GM18951 (cell line): ENCODE measurements at regions not wholly inside any gene's neighbourhood (a gene's known extent, or its start where the extent isn't known, plus 50 kb on each side); places are given as distances from the start of the nearest gene placed in this dataset.
"Not testable (repeated sequence)": the region's sequence is repeated elsewhere in the genome, so short reads cannot be mapped to it uniquely, and the experiment has no call there.

Experiments used
- POLR2A ChIP-seq: IDR thresholded peaks from 4 replicates; pipeline ENCODE4 v1.6.1; 2011; ENCODE audit warnings: mild to moderate bottlenecking; ENCODE audit not compliant: insufficient read length, insufficient read depth; ENCODE audit errors: extremely low read depth
- in situ Hi-C: fragments of 300-500 bp; cut with MboI; formaldehyde crosslinking; loops from one replicate; pipeline ENCODE4 v1.12.0; 2022; ENCODE audit warnings: low sequenced_read_pairs, mixed read lengths, inconsistent platforms; ENCODE audit not compliant: unreplicated experiment

DNA sequence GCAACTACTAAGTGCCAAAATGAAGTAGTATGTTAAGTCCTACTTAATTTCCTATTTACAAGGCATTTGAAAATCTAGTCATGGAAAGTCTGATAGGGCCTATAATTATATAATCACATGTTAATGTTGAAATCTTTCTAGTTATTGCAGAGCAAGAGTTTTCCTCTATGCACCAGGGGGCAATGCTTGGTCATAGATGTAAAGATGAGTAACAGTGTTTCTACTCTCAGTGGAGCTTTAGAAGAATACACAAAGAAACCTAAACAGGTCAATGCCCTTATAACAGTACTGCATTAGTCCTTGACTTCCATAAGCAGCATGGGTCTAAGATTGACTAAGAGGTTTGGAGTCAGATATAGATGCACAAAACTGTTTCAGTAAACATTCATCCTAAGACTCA is 218.7 kb downstream of the KCTD12 start:
- in situ Hi-C loops, result no loop called here

GRCh38 chr13:76663592-76664335 is 222.4 kb downstream of the KCTD12 start:
- in situ Hi-C loops, result no loop called here
- no peak for TF ChIP-seq POLR2A

More for the DNA sequence above, 218.7 kb downstream of the KCTD12 start:
- no peak for TF ChIP-seq POLR2A

GRCh38 chr13:76659074-76659473 is 227.1 kb downstream of the KCTD12 start:
- in situ Hi-C loops, result not testable (repeated sequence)

DNA sequence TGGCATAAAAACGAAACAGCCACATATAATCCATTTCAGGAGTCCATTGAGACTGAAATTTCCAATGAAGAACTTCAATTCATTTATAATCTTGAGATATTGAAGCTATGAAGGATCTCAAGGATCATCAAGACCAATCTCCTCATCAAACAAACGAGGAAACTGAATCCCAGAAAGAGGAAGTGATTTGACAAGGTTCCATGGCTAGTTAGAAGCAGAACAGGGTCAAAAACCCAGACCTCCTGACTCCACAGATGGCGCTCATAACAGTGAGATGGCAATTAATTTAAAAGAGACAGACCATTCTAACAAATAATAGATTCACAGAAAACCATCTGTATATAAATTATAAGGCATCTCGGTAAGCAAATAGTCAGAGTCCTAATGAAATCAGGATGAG is 229.7 kb downstream of the KCTD12 start:
- TF ChIP-seq POLR2A, result no peak
- in situ Hi-C loops, result no loop called here

DNA sequence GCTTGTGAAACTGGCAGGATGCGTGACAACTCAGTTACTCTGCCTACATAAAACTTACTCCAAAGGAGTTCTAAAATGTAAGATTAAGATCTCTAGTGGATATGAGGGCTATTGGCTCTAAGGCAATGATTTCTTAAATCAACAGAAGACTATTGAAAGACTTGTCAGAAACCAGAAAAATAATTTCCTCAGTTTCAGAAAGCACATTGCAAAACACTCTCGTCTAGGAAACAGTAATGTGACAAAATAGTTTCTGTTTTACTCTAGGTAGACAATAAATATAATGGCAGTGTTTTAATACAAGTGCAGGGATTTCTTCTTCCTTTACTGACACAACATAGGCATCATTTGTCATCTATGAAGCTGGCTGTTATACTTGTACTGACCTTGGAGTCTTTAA is 230.1 kb downstream of the KCTD12 start:
- no peak for TF ChIP-seq POLR2A
- in situ Hi-C loops, result no loop called here

GRCh38 chr13:76654263-76654662 is 231.9 kb downstream of the KCTD12 start:
- TF ChIP-seq POLR2A, result no peak
- in situ Hi-C loops, result no loop called here

DNA sequence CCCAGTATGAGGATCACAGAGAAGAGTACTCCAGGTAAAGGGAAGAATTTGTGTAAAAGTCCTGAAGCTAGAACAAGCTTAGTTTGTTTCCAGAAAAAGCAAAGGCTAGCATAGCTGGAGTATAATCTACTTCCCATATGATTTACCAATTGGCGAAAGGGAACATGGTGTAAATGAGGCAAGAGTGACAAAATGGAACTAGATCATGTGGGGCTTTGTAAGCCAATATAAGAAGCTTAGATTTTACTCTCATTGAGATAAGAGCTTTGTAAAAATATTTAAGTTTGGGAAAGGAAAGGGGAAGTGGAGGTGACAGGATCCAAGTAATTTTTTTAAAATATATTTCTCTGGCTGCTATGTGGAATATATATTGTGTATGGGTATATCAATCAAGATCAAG is 234.9 kb downstream of the KCTD12 start:
- in situ Hi-C loops, result no loop called here

DNA sequence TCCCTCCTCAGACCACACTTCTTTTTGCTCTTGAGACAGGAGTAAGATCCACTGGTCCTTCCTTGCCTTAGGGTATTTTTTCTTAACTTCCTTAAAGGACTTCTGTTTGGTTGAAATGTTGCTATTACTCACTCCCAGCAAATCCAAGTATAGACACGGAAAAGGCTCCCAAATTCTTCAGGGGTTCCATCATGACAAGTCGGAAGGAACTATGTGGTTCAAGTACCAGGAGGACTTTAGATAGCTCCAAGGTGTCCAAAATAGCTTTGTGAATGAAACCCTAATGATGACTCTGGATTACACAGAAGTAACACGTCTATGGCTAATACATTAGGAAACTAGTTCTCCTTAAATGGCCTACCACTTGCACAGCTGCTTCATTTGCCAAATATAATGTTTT is 238.7 kb downstream of the KCTD12 start:
- no peak for TF ChIP-seq POLR2A
- in situ Hi-C loops, result no loop called here

More for the DNA sequence above, 234.9 kb downstream of the KCTD12 start:
- TF ChIP-seq POLR2A, result no peak

GRCh38 chr13:76646946-76647345 is 239.3 kb downstream of the KCTD12 start:
- no peak for TF ChIP-seq POLR2A
- in situ Hi-C loops, result no loop called here

GRCh38 chr13:76645632-76646031 is 240.6 kb downstream of the KCTD12 start:
- no peak for TF ChIP-seq POLR2A
- in situ Hi-C loops, result no loop called here

- TF ChIP-seq POLR2A, result no peak
- in situ Hi-C loops, result no loop called here
Observed at GRCh38 chr13:76644906-76645305, 241.3 kb downstream of the KCTD12 start.

GRCh38 chr13:76643596-76643995 is 242.6 kb downstream of the KCTD12 start:
- in situ Hi-C loops, result no loop called here

DNA sequence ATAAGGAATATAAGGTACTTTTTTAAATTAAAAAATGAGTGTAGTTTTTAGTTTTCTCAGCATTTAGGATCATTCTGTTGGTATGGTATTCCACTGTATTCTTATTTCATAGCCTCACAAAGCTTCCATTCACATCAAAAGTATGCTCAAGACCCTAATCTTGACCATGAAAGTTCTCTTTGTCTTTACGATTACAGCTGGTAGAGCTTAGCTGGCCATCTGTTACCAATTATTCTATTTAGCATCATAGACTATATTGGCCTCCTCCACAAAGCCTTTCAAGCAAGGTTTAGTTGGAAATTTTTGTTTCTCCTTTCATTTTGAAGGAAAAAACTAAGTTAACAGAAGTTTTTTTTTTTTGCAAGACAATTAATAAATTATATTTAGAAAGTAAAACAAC is 245.1 kb downstream of the KCTD12 start:
- no peak for TF ChIP-seq POLR2A
- in situ Hi-C loops, result no loop called here

More at GRCh38 chr13:76643596-76643995, 242.6 kb downstream of the KCTD12 start:
- TF ChIP-seq POLR2A, result no peak

DNA sequence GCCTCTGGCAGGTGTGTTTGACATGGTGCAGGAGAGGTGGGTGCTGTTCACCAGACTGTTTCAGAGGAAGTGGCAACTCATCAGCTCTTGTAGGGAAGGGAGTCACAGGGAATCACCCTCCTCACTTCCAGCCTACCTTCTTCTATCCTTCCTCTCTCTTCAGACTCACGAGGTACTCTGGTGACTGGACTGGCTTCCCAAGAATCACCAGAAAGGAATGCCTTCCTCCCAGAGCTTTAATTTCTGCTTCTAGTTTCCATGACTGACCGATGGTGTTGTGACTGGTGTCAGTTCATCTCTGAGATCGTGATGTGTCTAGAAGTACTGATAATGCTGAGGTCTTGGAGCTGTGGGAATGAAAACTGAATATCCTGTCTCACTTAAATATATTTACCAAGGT is 247.3 kb downstream of the KCTD12 start:
- in situ Hi-C loops, result no loop called here
- TF ChIP-seq POLR2A, result no peak

DNA sequence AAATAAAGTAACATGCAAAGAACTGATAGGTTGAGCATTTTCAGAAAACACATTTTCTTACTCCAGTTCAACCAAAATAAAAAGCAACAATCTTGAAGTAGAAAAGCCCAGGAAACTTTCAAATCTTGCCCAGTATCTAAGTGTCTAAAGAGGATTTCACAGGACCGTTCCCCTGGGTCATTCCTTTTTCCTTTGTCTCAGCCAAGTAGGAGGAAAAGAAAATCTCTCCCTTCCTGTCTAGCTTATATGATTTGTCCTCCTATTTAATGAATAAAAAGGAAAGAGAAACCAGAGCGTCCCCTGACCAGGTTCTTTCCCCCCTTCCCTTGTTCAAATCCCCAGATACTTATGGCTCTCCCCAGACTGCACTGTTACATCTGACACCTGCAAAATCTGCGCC is 248.0 kb downstream of the KCTD12 start:
- in situ Hi-C loops, result no loop called here
- no peak for TF ChIP-seq POLR2A
